Lower lobe of right lung (tissue), 2 donors: ENCODE measurements at regions not wholly inside any gene's neighbourhood (a gene's known extent, or its start where the extent isn't known, plus 50 kb on each side); places are given as distances from the start of the nearest gene placed in this dataset.
A peak's percentile ranks its signal among the peaks of the same experiment; 100 is the strongest.

Source experiments
- ATAC-seq, 2 donors: fragments of 200-7000 bp; cut with Tn5 transposase; one replicate each; pipeline ENCODE4 v1.9.1; 2020 to 2022; ENCODE audit warnings: mild to moderate bottlenecking in 2 of 2, moderate library complexity in 2 of 2
- DNase-seq: peaks from one replicate; pipeline ENCODE4 v3.0.0-alpha.2; 2020
- H3K27ac ChIP-seq: fragments of 200-600 bp; one replicate; pipeline ENCODE4 v1.8.0; 2022
- H3K27me3 ChIP-seq: fragments of 200-600 bp; one replicate; pipeline ENCODE4 v1.8.0; 2022; ENCODE audit warnings: low read depth
- H3K36me3 ChIP-seq: fragments of 200-600 bp; one replicate; pipeline ENCODE4 v1.8.0; 2022; ENCODE audit warnings: mild to moderate bottlenecking
- H3K4me1 ChIP-seq: fragments of 200-600 bp; one replicate; pipeline ENCODE4 v1.8.0; 2022
- H3K4me3 ChIP-seq: fragments of 200-600 bp; one replicate; pipeline ENCODE4 v1.8.0; 2022; ENCODE audit warnings: mild to moderate bottlenecking
- H3K9me3 ChIP-seq: fragments of 200-600 bp; one replicate; pipeline ENCODE4 v1.8.0; 2022
- intact Hi-C: fragments of 100-400 bp; cut with DNase I; formaldehyde crosslinking; loops from one replicate; pipeline ENCODE4 v1.11.0; 2022
- TF ChIP-seq, protein P1 (sequence below): fragments of 200-600 bp; IDR thresholded peaks from one replicate; pipeline ENCODE4 v1.8.0; 2022; ENCODE audit warnings: antibody characterized with exemption, mild to moderate bottlenecking
- donor health status: DM: no; HTN: yes; CAD: no; lungs with severe emphysema.

DNA sequence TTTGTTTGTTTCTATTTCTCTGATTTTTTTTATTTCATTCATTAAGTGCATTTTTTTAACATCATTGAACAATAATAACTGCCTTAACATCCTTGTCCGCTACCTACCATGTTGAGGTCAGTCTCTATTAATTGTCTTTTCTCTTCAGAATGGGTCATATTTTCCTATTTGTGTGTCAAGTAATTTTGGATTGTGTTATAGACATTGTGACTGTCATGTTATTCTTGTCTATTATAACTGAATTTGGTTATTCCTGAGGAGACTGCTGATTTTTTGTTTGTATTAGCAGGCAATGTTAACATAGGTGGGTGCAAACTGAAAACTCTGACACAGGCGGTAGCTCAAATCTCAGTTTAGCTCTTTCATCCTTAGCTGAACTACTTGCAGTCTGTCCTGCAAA, 169.9 kb downstream of the DICER1 start:
- Histone ChIP-seq H3K27ac (no peak overlapping the region), H3K27me3 (peaks cover 4% of the 10 kb centered on the region), H3K4me3 (no peak overlapping the region), H3K9me3 (no peaks in the 10 kb centered on the region), H3K4me1 (no peaks in the 10 kb centered on the region), H3K36me3 (no peaks in the 10 kb centered on the region)
- intact Hi-C loops, result no loop called here
- TF ChIP-seq, protein P1, sequence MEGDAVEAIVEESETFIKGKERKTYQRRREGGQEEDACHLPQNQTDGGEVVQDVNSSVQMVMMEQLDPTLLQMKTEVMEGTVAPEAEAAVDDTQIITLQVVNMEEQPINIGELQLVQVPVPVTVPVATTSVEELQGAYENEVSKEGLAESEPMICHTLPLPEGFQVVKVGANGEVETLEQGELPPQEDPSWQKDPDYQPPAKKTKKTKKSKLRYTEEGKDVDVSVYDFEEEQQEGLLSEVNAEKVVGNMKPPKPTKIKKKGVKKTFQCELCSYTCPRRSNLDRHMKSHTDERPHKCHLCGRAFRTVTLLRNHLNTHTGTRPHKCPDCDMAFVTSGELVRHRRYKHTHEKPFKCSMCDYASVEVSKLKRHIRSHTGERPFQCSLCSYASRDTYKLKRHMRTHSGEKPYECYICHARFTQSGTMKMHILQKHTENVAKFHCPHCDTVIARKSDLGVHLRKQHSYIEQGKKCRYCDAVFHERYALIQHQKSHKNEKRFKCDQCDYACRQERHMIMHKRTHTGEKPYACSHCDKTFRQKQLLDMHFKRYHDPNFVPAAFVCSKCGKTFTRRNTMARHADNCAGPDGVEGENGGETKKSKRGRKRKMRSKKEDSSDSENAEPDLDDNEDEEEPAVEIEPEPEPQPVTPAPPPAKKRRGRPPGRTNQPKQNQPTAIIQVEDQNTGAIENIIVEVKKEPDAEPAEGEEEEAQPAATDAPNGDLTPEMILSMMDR, result no peak
- ATAC-seq (no peak), DNase-seq (no peak)

DNA sequence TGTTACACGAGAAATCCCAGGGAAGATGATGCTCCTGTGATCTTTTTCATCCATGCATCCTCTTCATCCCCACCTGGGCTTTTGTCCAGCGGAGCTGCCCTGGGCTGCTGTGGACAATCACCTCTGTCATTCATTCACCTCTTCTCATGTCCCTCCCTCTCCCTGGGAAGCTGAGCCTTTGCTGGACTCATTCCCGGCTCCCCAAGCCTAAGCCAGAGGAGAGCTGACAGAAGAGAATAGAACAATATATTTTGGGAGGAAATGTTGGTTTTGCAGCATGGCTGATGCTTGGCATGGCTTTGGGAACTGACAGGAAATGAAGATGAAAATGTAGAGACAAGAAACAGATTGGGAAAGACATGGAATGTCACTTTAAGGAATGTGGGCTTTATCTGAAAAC, 177.4 kb downstream of the DICER1 start:
- DNase-seq, result no peak
- no peak for ATAC-seq
- no peak overlapping the region for H3K4me3 ChIP-seq
- intact Hi-C loops, result no loop called here
- no peaks in the 10 kb centered on the region for H3K4me1 ChIP-seq
- TF ChIP-seq, protein P1, result no peak
- H3K27ac ChIP-seq, result no peak overlapping the region
- peaks cover 4% of the 10 kb centered on the region for H3K27me3 ChIP-seq
- H3K36me3 ChIP-seq, result no peaks in the 10 kb centered on the region
- H3K9me3 ChIP-seq, result no peaks in the 10 kb centered on the region

DNA sequence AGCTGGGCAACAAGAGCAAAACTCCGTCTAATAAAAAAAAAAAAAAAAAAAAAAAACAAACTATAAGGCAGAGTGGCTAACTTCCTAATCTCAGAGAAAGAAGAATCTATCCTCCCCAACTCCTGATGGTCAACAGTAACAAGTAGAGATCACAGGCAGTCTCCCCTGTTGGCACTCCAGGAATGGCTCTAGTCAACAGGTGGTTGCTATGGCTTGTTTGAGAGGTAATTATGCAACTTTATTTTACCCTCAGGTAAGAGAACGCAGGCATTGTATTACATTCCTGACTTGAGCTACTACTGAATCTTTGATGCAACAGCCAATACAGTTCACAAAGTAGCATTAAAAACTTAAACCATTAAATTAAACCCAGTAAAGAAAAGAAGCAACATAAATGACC, 180.3 kb downstream of the DICER1 start:
- no peaks in the 10 kb centered on the region for H3K36me3 ChIP-seq
- intact Hi-C loops, result no loop called here
- H3K27ac ChIP-seq, result no peak overlapping the region
- peaks cover 4% of the 10 kb centered on the region for H3K27me3 ChIP-seq
- DNase-seq (no peak), ATAC-seq (peak in 1 of 2 donors; percentile 67)
- H3K4me1 ChIP-seq, result no peaks in the 10 kb centered on the region
- H3K4me3 ChIP-seq, result no peak overlapping the region
- H3K9me3 ChIP-seq, result no peaks in the 10 kb centered on the region
- TF ChIP-seq, protein P1, result no peak

DNA sequence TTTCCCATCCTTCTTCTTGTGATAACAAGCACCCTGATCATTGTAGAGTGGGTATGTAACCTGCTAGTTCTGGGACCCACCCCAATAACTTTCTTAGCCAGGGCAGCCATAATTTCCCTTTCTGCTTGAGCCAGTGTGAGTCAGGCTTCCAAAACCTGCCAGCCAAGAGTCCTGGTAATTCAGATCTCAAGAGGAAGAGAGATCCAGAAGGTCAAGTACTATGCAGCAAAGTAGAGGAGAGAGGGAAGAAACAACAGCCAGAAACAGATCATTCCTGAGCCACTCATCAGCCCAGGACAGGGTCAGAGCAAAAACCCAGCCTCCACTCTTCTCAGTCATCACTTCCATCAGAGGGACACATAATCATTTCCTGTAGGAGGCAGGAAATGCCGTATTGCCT, 182.0 kb downstream of the DICER1 start:
- no peak for ATAC-seq
- DNase-seq, result no peak
- intact Hi-C loops, result no loop called here
- no peaks in the 10 kb centered on the region for H3K4me1 ChIP-seq
- TF ChIP-seq, protein P1, result no peak
- no peaks in the 10 kb centered on the region for H3K36me3 ChIP-seq
- no peaks in the 10 kb centered on the region for H3K9me3 ChIP-seq
- H3K4me3 ChIP-seq, result no peak overlapping the region
- no peak overlapping the region for H3K27ac ChIP-seq
- peaks cover 4% of the 10 kb centered on the region for H3K27me3 ChIP-seq

DNA sequence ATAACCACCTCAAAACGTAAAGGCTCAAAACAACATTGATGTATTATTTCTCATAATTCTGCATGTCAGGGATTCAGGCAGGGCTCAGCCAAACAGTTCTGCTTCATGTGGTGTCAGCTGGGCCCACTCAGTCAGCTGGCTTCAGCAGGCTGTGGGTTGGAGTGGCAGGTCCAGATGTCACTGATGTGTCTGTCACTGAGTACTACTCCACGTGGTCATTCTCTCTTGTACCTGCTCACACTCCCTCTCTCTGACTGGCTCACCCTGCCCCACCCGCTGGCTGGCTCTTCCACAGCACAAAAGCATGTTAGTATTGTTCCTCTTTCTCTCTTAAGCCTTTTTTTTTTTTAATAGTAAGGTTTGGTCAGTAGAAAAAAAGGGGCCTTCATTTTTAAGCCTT, 182.4 kb downstream of the DICER1 start:
- DNase-seq (no peak), ATAC-seq (no peak)
- TF ChIP-seq, protein P1, result no peak
- H3K27ac ChIP-seq, result no peak overlapping the region
- no peaks in the 10 kb centered on the region for H3K36me3 ChIP-seq
- no peaks in the 10 kb centered on the region for H3K4me1 ChIP-seq
- H3K9me3 ChIP-seq, result no peaks in the 10 kb centered on the region
- intact Hi-C loops, result no loop called here
- H3K4me3 ChIP-seq, result no peak overlapping the region
- H3K27me3 ChIP-seq, result peaks cover 4% of the 10 kb centered on the region

DNA sequence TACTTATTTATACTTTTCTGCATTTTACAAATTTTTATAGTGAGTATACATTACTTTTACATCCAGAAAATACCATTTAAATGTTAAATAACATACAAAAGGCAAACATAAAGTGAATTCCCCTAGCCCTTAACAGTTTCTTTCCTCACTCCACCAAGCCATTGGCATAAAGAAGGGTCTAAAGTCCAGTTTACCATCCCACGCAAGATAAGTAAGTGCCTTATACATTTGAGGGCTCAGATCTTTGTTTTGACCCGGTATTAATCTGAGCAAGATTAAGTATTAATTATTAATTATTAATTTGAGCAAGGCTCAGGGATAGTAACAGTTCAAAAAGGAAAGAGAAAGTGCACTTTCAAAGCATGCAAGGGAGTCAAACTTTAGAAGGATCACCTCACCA, 182.9 kb downstream of the DICER1 start:
- intact Hi-C loops, result no loop called here
- no peak overlapping the region for H3K27ac ChIP-seq
- ATAC-seq (no peak), DNase-seq (no peak)
- no peaks in the 10 kb centered on the region for H3K4me1 ChIP-seq
- no peaks in the 10 kb centered on the region for H3K9me3 ChIP-seq
- no peaks in the 10 kb centered on the region for H3K36me3 ChIP-seq
- H3K27me3 ChIP-seq, result peaks cover 3% of the 10 kb centered on the region
- no peak overlapping the region for H3K4me3 ChIP-seq
- TF ChIP-seq, protein P1, result no peak
